ENCODE measurements at regions not wholly inside any gene's neighbourhood (a gene's known extent, or its start where the extent isn't known, plus 50 kb on each side); places are given as distances from the start of the nearest gene placed in this dataset.

DNA sequence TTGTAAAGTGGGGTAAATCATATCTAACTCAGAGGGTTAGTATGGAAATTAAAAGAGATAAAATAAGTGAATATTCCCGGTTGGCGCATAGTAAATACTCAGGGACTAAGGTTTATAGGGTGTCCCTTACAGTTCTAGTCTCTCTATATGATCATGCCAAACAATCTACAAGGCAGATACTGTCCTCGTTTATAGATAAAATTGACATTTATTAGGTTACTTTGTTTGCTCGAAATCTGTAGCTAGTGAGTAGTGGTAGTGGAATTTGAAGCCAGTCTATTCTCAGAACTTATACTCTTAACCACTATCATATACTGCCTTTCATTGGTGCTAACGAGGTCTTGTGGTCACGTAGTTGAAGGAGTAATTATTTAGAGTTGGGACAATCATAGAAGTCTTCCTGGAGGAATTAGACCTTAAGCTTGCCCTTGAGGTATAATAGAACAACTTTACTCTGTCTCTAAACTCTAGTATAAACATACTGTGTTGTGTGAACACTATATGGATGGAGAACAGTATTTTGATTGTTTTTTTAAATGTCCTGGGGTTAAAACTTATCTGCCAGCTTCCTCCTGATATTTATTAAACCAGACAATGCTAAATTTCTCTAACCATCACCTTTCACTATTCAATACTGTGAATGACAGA lies 324.0 kb downstream of the STIM2 start:
- Mint-ChIP-seq H3K4me3 (ENCODE audit: unreplicated experiment) (no peak overlapping the region), H3K36me3 (ENCODE audit: unreplicated experiment) (no peaks in the 10 kb centered on the region), H3K27me3 (ENCODE audit: unreplicated experiment) (peaks cover 2% of the 10 kb centered on the region), H3K9me3 (ENCODE audit: unreplicated experiment) (no peaks in the 10 kb centered on the region), H3K27ac (ENCODE audit: unreplicated experiment) (no peak overlapping the region), H3K4me1 (ENCODE audit: low read depth, unreplicated experiment) (no peaks in the 10 kb centered on the region)
- TF ChIP-seq, protein P1, sequence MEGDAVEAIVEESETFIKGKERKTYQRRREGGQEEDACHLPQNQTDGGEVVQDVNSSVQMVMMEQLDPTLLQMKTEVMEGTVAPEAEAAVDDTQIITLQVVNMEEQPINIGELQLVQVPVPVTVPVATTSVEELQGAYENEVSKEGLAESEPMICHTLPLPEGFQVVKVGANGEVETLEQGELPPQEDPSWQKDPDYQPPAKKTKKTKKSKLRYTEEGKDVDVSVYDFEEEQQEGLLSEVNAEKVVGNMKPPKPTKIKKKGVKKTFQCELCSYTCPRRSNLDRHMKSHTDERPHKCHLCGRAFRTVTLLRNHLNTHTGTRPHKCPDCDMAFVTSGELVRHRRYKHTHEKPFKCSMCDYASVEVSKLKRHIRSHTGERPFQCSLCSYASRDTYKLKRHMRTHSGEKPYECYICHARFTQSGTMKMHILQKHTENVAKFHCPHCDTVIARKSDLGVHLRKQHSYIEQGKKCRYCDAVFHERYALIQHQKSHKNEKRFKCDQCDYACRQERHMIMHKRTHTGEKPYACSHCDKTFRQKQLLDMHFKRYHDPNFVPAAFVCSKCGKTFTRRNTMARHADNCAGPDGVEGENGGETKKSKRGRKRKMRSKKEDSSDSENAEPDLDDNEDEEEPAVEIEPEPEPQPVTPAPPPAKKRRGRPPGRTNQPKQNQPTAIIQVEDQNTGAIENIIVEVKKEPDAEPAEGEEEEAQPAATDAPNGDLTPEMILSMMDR (IDR thresholded peaks at IDR 0.05; ENCODE audit: partially characterized antibody, unreplicated experiment): no peak
- no peak for DNase-seq

DNA sequence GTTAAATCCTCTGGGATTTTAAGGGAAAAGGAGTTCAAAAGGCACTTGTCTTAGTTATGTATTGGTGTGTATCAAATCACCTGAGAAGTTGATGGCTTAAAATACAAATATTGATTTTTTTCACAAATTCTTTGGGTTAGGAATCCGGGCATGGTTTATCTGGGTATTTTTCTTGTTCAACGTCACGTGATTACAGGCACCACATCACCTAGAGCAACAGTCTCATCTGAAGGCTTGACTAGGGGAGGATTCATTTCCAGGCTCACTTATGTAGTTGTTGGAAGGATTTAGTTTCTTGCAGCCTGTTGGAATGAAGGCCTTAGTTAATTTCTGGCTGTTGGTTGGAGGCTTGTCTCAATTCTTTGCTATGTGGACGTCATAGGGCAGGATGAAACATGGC lies 326.1 kb downstream of the STIM2 start:
- H3K27me3 Mint-ChIP-seq (ENCODE audit: unreplicated experiment): peaks cover 2% of the 10 kb centered on the region
- TF ChIP-seq, protein P1 (IDR thresholded peaks at IDR 0.05; ENCODE audit: partially characterized antibody, unreplicated experiment): no peak
- no peaks in the 10 kb centered on the region for H3K4me1 Mint-ChIP-seq (ENCODE audit: low read depth, unreplicated experiment)
- no peak overlapping the region for H3K27ac Mint-ChIP-seq (ENCODE audit: unreplicated experiment)
- no peak for DNase-seq
- no peaks in the 10 kb centered on the region for H3K9me3 Mint-ChIP-seq (ENCODE audit: unreplicated experiment)
- no peak overlapping the region for H3K4me3 Mint-ChIP-seq (ENCODE audit: unreplicated experiment)
- H3K36me3 Mint-ChIP-seq (ENCODE audit: unreplicated experiment): no peaks in the 10 kb centered on the region

DNA sequence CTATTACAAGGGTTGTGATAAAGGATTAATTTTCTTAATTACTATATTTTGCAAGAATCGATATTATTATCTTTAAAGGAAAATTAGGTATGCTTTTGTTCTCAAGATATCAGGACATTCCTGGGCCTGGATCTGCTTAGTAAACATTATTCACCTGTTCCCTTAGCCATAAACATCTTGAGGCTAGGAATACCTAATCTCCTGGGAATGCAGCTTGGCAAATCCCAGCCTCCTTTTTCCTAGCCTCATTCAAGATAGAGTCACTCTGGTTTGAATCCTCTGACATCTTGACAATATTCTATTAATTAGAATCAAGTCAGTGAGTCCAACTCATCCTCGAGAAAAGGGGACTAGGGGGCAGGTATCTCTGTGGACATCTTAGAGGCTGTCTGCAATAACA lies 327.1 kb downstream of the STIM2 start:
- no peaks in the 10 kb centered on the region for H3K36me3 Mint-ChIP-seq (ENCODE audit: unreplicated experiment)
- TF ChIP-seq, protein P1 (IDR thresholded peaks at IDR 0.05; ENCODE audit: partially characterized antibody, unreplicated experiment): no peak
- H3K4me1 Mint-ChIP-seq (ENCODE audit: low read depth, unreplicated experiment): no peaks in the 10 kb centered on the region
- DNase-seq: no peak
- H3K9me3 Mint-ChIP-seq (ENCODE audit: unreplicated experiment): no peaks in the 10 kb centered on the region
- H3K27me3 Mint-ChIP-seq (ENCODE audit: unreplicated experiment): peaks cover 5% of the 10 kb centered on the region
- no peak overlapping the region for H3K4me3 Mint-ChIP-seq (ENCODE audit: unreplicated experiment)
- H3K27ac Mint-ChIP-seq (ENCODE audit: unreplicated experiment): no peak overlapping the region

DNA sequence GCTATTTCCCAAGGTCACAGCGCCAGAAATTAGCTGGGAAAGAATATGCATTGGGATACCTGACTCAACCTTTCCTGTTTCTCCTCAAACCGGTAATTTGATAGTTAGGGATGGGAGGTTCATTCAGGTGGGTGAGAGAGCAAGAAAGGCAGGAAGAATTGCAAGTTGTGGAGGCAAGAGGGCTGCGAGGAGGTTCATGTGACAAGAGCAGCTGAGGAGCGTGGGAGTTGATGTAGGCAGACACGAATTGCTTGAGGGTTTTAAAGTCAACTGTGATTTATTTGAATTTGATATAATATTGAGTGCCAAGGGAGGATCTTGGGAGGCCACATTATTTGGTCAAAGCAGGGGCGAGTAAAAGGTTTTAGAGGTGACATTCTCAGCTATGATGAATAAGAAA lies 329.0 kb downstream of the STIM2 start:
- H3K27ac Mint-ChIP-seq (ENCODE audit: unreplicated experiment): no peak overlapping the region

DNA sequence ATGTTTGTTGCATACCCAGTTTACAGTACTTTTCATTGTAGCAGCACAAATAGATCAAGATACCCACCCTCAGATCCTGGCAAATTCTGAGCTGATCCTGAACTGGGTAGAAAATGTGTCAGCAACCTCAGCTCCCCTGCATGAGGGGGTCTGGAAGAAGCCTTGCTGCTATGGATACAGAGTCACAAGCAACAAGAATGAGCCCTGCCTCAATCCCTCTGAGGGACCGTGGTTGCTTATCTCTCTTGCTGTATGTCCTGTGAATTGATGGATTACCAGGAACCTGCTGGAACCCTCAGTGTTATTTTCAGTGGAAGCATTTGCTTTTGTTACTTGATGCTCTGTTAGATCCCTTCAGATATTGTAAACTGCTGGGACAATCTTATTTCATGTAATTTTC lies 331.0 kb downstream of the STIM2 start:
- Mint-ChIP-seq H3K9me3 (ENCODE audit: unreplicated experiment) (no peaks in the 10 kb centered on the region), H3K27me3 (ENCODE audit: unreplicated experiment) (peaks cover 5% of the 10 kb centered on the region), H3K27ac (ENCODE audit: unreplicated experiment) (no peak overlapping the region), H3K4me3 (ENCODE audit: unreplicated experiment) (no peak overlapping the region), H3K4me1 (ENCODE audit: low read depth, unreplicated experiment) (no peaks in the 10 kb centered on the region), H3K36me3 (ENCODE audit: unreplicated experiment) (no peaks in the 10 kb centered on the region)
- TF ChIP-seq, protein P1 (IDR thresholded peaks at IDR 0.05; ENCODE audit: partially characterized antibody, unreplicated experiment): no peak
- DNase-seq: no peak

More for the DNA sequence above, 329.0 kb downstream of the STIM2 start:
- Mint-ChIP-seq H3K9me3 (ENCODE audit: unreplicated experiment) (no peaks in the 10 kb centered on the region), H3K4me3 (ENCODE audit: unreplicated experiment) (no peak overlapping the region), H3K36me3 (ENCODE audit: unreplicated experiment) (no peaks in the 10 kb centered on the region), H3K4me1 (ENCODE audit: low read depth, unreplicated experiment) (no peaks in the 10 kb centered on the region), H3K27me3 (ENCODE audit: unreplicated experiment) (peaks cover 7% of the 10 kb centered on the region)
- TF ChIP-seq, protein P1 (IDR thresholded peaks at IDR 0.05; ENCODE audit: partially characterized antibody, unreplicated experiment): no peak
- no peak for DNase-seq

Data from glutamatergic neuron (in vitro differentiated cells).